ENCODE measurements at regions not wholly inside any gene's neighbourhood (a gene's known extent, or its start where the extent isn't known, plus 50 kb on each side); places are given as distances from the start of the nearest gene placed in this dataset.

DNA sequence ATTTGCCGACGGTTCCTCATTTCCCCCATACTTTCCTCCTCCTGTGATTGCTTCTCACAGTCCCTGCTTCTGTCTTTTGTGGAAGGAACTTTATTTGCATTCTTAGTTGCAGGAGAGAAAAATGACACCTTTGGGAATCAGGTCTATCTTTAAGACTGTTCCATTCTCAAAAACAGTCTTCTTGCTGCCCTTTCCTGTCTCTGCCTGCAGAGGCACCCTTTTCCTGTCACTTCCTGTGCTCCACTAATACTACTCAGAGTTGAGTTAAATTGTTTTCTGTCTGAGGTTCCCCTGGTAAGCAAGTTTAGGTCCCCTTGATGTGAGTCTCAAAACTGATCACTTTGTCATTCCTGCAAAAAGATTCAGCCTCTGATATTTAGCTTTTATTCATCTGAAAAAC is 208.8 kb upstream of the CLNK start:
- DNase-seq (ENCODE audit: low read depth in 1 of 2, low spot score in 1 of 2) (no peak), ATAC-seq (no peak), FAIRE-seq (no peak)
- ChIA-PET CTCF (no interaction called here), POLR2A (no interaction called here)
- Histone ChIP-seq H3K4me1 (no peaks in the 10 kb centered on the region), H3K4me2 (no peak overlapping the region), H3K9me3 (no peaks in the 10 kb centered on the region), H3K27ac (no peak overlapping the region), H3K4me3 (no peak overlapping the region)
- 61% methylated on average over 2 of the region's 2 CpGs for WGBS (ENCODE audit: missing lambda C conversion rate)
- TF ChIP-seq, protein P1, sequence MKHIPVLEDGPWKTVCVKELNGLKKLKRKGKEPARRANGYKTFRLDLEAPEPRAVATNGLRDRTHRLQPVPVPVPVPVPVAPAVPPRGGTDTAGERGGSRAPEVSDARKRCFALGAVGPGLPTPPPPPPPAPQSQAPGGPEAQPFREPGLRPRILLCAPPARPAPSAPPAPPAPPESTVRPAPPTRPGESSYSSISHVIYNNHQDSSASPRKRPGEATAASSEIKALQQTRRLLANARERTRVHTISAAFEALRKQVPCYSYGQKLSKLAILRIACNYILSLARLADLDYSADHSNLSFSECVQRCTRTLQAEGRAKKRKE (CRISPR knock-in tag; IDR thresholded peaks at IDR 0.05; ENCODE audit: low read depth): no peak
- no peak for TF ChIP-seq SMC3 (IDR thresholded peaks at IDR 0.05)
- TF ChIP-seq GATA3 (IDR thresholded peaks at IDR 0.05; ENCODE audit: borderline replicate concordance): no peak
- TF ChIP-seq RAD21 (conservative IDR thresholded peaks at IDR 0.05 in 1 of 2, IDR thresholded peaks at IDR 0.05 in 1 of 2): no peak
- no peak for TF ChIP-seq NR3C1 (IDR thresholded peaks at IDR 0.05)
- TF ChIP-seq ZSCAN20 (CRISPR knock-in tag; IDR thresholded peaks at IDR 0.05): no peak
- TF ChIP-seq TP53 (CRISPR knock-in tag; IDR thresholded peaks at IDR 0.05): no peak
- TF ChIP-seq, protein P2, sequence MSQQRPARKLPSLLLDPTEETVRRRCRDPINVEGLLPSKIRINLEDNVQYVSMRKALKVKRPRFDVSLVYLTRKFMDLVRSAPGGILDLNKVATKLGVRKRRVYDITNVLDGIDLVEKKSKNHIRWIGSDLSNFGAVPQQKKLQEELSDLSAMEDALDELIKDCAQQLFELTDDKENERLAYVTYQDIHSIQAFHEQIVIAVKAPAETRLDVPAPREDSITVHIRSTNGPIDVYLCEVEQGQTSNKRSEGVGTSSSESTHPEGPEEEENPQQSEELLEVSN (IDR thresholded peaks at IDR 0.05; ENCODE audit: borderline replicate concordance, low read depth): no peak

DNA sequence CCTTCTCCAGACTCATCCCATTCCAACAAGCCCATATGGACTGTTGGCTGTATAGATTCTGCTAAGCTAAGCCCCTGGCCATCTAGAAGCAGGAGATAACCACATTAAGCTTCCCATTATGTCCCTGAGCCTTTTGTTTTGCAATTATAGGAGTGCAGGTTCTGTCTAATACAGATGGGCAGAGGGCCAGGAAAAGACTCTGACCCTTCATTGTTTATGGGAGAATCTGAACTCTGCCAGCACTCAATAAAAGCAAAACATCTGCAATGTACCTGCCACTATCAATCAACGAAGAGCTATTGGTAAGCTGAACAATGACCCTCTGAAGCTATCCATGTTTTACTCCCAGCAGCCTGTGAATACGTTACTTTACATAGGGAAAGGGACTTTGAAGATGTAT is 207.3 kb upstream of the CLNK start:
- DNase-seq (ENCODE audit: low read depth in 1 of 2, low spot score in 1 of 2) (no peak), FAIRE-seq (no peak), ATAC-seq (no peak)
- H3K4me1 ChIP-seq: no peaks in the 10 kb centered on the region
- H3K27ac ChIP-seq: no peak overlapping the region
- WGBS (ENCODE audit: missing lambda C conversion rate): 3% methylated on average over 2 of the region's 2 CpGs
- POLR2A ChIA-PET: no interaction called here
- no peaks in the 10 kb centered on the region for H3K9me3 ChIP-seq
- CTCF ChIA-PET: no interaction called here
- no peak for TF ChIP-seq MAZ (IDR thresholded peaks at IDR 0.05; ENCODE audit: borderline replicate concordance, low read depth, low read length)
- TF ChIP-seq HEYL (CRISPR knock-in tag; IDR thresholded peaks at IDR 0.05): no peak
- no peak for TF ChIP-seq MAFK (IDR thresholded peaks at IDR 0.05; ENCODE audit: partially characterized antibody)
- no peak overlapping the region for H3K4me2 ChIP-seq
- H3K4me3 ChIP-seq: no peak overlapping the region

DNA sequence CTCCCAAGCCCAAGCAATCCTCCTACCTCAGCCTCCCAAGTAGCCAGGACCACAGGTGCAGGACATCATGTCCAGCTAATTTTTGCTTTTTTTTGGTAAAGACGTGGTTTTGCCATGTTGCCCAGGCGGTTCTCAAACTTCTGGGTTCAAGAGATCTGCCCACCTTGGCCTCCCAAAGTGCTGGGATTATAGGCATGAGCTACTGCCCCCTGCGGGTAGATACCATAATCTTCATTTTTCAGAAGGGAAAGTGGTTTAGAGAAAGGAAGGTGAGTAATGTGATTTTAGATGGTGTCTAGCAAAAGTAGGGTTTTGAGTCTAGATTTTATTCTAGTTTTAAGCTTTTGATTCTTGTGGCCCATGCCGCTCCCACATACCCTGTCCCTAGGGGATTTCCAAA is 205.3 kb upstream of the CLNK start:
- POLR2A ChIA-PET: no interaction called here
- FAIRE-seq (no peak), ATAC-seq (no peak), DNase-seq (ENCODE audit: low read depth in 1 of 2, low spot score in 1 of 2) (no peak)
- 11% methylated on average over 4 of the region's 4 CpGs for WGBS (ENCODE audit: missing lambda C conversion rate)
- CTCF ChIA-PET: no interaction called here
- Histone ChIP-seq H3K4me3 (no peak overlapping the region), H3K4me1 (no peaks in the 10 kb centered on the region), H3K27ac (no peak overlapping the region), H3K9me3 (no peaks in the 10 kb centered on the region), H3K4me2 (no peak overlapping the region)
- no peak for TF ChIP-seq PHF8 (IDR thresholded peaks at IDR 0.05; ENCODE audit: borderline replicate concordance, low read depth)
- no peak for TF ChIP-seq KDM1A (IDR thresholded peaks at IDR 0.05; ENCODE audit: low read depth)
- TF ChIP-seq ZC3H11A (IDR thresholded peaks at IDR 0.05): no peak
- no peak for TF ChIP-seq KDM5A (IDR thresholded peaks at IDR 0.05)
- TF ChIP-seq SREBF2 (IDR thresholded peaks at IDR 0.05): no peak
- no peak for TF ChIP-seq POLR2A (IDR thresholded peaks at IDR 0.05; ENCODE audit: low read length)
- no peak for TF ChIP-seq CBX8 (IDR thresholded peaks at IDR 0.05)
- TF ChIP-seq, protein P3, sequence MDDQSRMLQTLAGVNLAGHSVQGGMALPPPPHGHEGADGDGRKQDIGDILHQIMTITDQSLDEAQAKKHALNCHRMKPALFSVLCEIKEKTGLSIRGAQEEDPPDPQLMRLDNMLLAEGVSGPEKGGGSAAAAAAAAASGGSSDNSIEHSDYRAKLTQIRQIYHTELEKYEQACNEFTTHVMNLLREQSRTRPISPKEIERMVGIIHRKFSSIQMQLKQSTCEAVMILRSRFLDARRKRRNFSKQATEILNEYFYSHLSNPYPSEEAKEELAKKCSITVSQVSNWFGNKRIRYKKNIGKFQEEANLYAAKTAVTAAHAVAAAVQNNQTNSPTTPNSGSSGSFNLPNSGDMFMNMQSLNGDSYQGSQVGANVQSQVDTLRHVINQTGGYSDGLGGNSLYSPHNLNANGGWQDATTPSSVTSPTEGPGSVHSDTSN (IDR thresholded peaks at IDR 0.05): no peak
- TF ChIP-seq, protein P4, sequence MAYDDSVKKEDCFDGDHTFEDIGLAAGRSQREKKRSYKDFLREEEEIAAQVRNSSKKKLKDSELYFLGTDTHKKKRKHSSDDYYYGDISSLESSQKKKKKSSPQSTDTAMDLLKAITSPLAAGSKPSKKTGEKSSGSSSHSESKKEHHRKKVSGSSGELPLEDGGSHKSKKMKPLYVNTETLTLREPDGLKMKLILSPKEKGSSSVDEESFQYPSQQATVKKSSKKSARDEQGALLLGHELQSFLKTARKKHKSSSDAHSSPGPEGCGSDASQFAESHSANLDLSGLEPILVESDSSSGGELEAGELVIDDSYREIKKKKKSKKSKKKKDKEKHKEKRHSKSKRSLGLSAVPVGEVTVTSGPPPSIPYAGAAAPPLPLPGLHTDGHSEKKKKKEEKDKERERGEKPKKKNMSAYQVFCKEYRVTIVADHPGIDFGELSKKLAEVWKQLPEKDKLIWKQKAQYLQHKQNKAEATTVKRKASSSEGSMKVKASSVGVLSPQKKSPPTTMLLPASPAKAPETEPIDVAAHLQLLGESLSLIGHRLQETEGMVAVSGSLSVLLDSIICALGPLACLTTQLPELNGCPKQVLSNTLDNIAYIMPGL (CRISPR knock-in tag; IDR thresholded peaks at IDR 0.05; ENCODE audit: borderline replicate concordance): no peak
- TF ChIP-seq JUN (IDR thresholded peaks at IDR 0.05): no peak
- TF ChIP-seq RAD21 (conservative IDR thresholded peaks at IDR 0.05 in 1 of 2, IDR thresholded peaks at IDR 0.05 in 1 of 2): no peak
- no peak for TF ChIP-seq EHMT2 (IDR thresholded peaks at IDR 0.05; ENCODE audit: low read depth)
- no peak for TF ChIP-seq GATA3 (IDR thresholded peaks at IDR 0.05; ENCODE audit: borderline replicate concordance)
- no peak for TF ChIP-seq NPAS2 (CRISPR knock-in tag; IDR thresholded peaks at IDR 0.05; ENCODE audit: borderline replicate concordance)

All from A549 (cell line).